Karpas-422 (cell line): ENCODE measurements at regions not wholly inside any gene's neighbourhood (a gene's known extent, or its start where the extent isn't known, plus 50 kb on each side); places are given as distances from the start of the nearest gene placed in this dataset.
"Not testable (repeated sequence)": the region's sequence is repeated elsewhere in the genome, so short reads cannot be mapped to it uniquely, and the experiment has no call there.

ENCODE experiments used
- DNase-seq: peaks from one replicate; pipeline ENCODE4 v3.0.0-alpha.2; 2015
- H2AFZ ChIP-seq: fragments of 200-600 bp; sonication (generic); 2 replicates; pipeline ENCODE4 v1.6.1; 2014; ENCODE audit warnings: antibody characterized with exemption, low read length, mixed read lengths
- H3K27ac ChIP-seq: fragments of 200-600 bp; sonication (generic); 2 replicates; pipeline ENCODE4 v1.5.1; 2014; ENCODE audit warnings: mild to moderate bottlenecking, low read length, moderate library complexity
- H3K27me3 ChIP-seq: fragments of 200-600 bp; sonication (generic); 2 replicates; pipeline ENCODE4 v1.6.1; 2014; ENCODE audit warnings: low read length, mixed read lengths
- H3K36me3 ChIP-seq: fragments of 200-600 bp; sonication (generic); 2 replicates; pipeline ENCODE4 v1.6.1; 2014; ENCODE audit warnings: low read length, mixed read lengths; ENCODE audit not compliant: insufficient read depth
- H3K4me1 ChIP-seq: fragments of 200-600 bp; sonication (generic); 2 replicates; pipeline ENCODE4 v1.6.1; 2014; ENCODE audit warnings: mild to moderate bottlenecking, low read length, mixed read lengths
- H3K4me2 ChIP-seq: fragments of 200-600 bp; sonication (generic); 2 replicates; pipeline ENCODE4 v1.6.1; 2014; ENCODE audit warnings: low read length, low read depth, mild to moderate bottlenecking; ENCODE audit not compliant: poor library complexity, severe bottlenecking
- H3K4me3 ChIP-seq: fragments of 200-600 bp; sonication (generic); 2 replicates; pipeline ENCODE4 v1.5.1; 2014; ENCODE audit warnings: mild to moderate bottlenecking, antibody characterized with exemption, low read length, mixed read lengths
- H3K79me2 ChIP-seq: fragments of 200-600 bp; sonication (generic); 2 replicates; pipeline ENCODE4 v1.6.1; 2014; ENCODE audit warnings: mild to moderate bottlenecking, low read length, mixed read lengths
- H3K9ac ChIP-seq: fragments of 200-600 bp; sonication (generic); 2 replicates; pipeline ENCODE4 v1.6.0; 2014; ENCODE audit warnings: low read length
- H3K9me2 ChIP-seq: fragments of 200-600 bp; sonication (generic), shearing (Covaris generic); replicated peaks from 2 replicates; pipeline ENCODE4 v1.6.0; 2014; ENCODE audit warnings: mild to moderate bottlenecking, low read length, moderate library complexity; ENCODE audit not compliant: insufficient read depth
- H3K9me3 ChIP-seq: fragments of 300-700, 200-600 bp; sonication (generic); 2 replicates; pipeline ENCODE4 v1.6.1; 2014; ENCODE audit warnings: low read length, mixed read lengths
- H4K20me1 ChIP-seq: fragments of 200-600 bp; sonication (generic); 2 replicates; pipeline ENCODE4 v1.6.1; 2014; ENCODE audit warnings: mild to moderate bottlenecking, antibody characterized with exemption, low read length, low read depth; ENCODE audit not compliant: insufficient read depth

GRCh38 chr12:45517381-45517780, 212.1 kb upstream of the ARID2 start:
- Histone ChIP-seq H3K4me1 (peaks cover 3% of the 10 kb centered on the region; the same call in 1 of the 2 replicates), H2AFZ (no peak overlapping the region), H3K4me2 (no peak overlapping the region), H3K79me2 (no peaks in the 10 kb centered on the region), H3K4me3 (no peak overlapping the region), H3K9ac (no peak overlapping the region), H3K9me2 (no peaks in the 10 kb centered on the region), H4K20me1 (no peaks in the 10 kb centered on the region), H3K27me3 (no peaks in the 10 kb centered on the region), H3K36me3 (no peaks in the 10 kb centered on the region), H3K27ac (no peak overlapping the region), H3K9me3 (no peaks in the 10 kb centered on the region)
- DNase-seq = no peak

- H3K4me2 ChIP-seq = no peak overlapping the region
- no peak overlapping the region for H2AFZ ChIP-seq
- H3K9me2 ChIP-seq = no peaks in the 10 kb centered on the region
- H3K4me1 ChIP-seq = peaks cover 3% of the 10 kb centered on the region; the same call in 1 of the 2 replicates
- no peak for DNase-seq
- H4K20me1 ChIP-seq = no peaks in the 10 kb centered on the region
- no peaks in the 10 kb centered on the region for H3K36me3 ChIP-seq
- H3K27me3 ChIP-seq = no peaks in the 10 kb centered on the region
- no peak overlapping the region for H3K4me3 ChIP-seq
- H3K9me3 ChIP-seq = no peaks in the 10 kb centered on the region
- no peak overlapping the region for H3K9ac ChIP-seq
- no peak overlapping the region for H3K27ac ChIP-seq
- no peaks in the 10 kb centered on the region for H3K79me2 ChIP-seq
These were observed 210.9 kb upstream of the ARID2 start for GRCh38 chr12:45518291-45519235.

GRCh38 chr12:45522227-45522626, 207.3 kb upstream of the ARID2 start:
- peaks cover 3% of the 10 kb centered on the region; the same call in 1 of the 2 replicates for H3K4me1 ChIP-seq
- H3K4me2 ChIP-seq = no peak overlapping the region
- no peak overlapping the region for H3K9ac ChIP-seq
- H2AFZ ChIP-seq = no peak overlapping the region
- H3K4me3 ChIP-seq = no peak overlapping the region
- no peaks in the 10 kb centered on the region for H3K79me2 ChIP-seq
- H3K9me2 ChIP-seq = no peaks in the 10 kb centered on the region
- H3K36me3 ChIP-seq = no peaks in the 10 kb centered on the region
- no peak for DNase-seq
- no peaks in the 10 kb centered on the region for H3K9me3 ChIP-seq
- no peaks in the 10 kb centered on the region for H3K27me3 ChIP-seq
- no peaks in the 10 kb centered on the region for H4K20me1 ChIP-seq
- H3K27ac ChIP-seq = no peak overlapping the region

- H3K27me3 ChIP-seq, H2AFZ ChIP-seq, H3K9me3 ChIP-seq, H4K20me1 ChIP-seq, H3K9me2 ChIP-seq, H3K4me3 ChIP-seq, H3K79me2 ChIP-seq, H3K4me2 ChIP-seq, H3K4me1 ChIP-seq, H3K36me3 ChIP-seq, H3K27ac ChIP-seq, DNase-seq, H3K9ac ChIP-seq: not testable (repeated sequence)
These were observed 202.7 kb upstream of the ARID2 start for GRCh38 chr12:45526823-45527222.

DNA sequence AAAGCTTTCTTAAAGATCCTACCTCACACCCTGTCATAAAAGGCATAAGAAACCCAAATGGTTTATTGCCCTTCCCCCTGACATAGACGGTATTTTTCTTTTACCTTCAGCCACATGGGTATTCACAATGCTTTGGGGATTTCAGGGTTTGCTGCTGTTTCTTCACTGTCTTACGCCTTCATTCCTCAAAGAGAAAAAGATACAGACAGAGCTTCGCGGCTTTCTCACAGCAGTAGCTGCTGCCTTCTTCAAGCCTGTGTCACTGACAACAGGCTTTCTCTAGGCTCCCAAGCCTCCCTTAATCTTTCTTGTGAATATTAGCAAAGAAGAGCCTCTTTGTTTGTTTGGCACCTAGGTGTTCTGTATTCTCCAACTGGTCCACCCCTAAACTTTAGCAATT, 197.4 kb upstream of the ARID2 start:
- Histone ChIP-seq H3K4me1 (no peaks in the 10 kb centered on the region), H3K36me3 (no peaks in the 10 kb centered on the region), H3K27ac (no peak overlapping the region), H3K9ac (no peak overlapping the region), H3K9me3 (no peaks in the 10 kb centered on the region), H3K4me2 (no peak overlapping the region), H3K4me3 (no peak overlapping the region), H2AFZ (no peak overlapping the region), H3K79me2 (no peaks in the 10 kb centered on the region), H3K9me2 (0 out of 2 replicates have a peak, but pooled peaks cover 4% of the 10 kb centered on the region), H3K27me3 (no peaks in the 10 kb centered on the region), H4K20me1 (no peaks in the 10 kb centered on the region)
- no peak for DNase-seq

DNA sequence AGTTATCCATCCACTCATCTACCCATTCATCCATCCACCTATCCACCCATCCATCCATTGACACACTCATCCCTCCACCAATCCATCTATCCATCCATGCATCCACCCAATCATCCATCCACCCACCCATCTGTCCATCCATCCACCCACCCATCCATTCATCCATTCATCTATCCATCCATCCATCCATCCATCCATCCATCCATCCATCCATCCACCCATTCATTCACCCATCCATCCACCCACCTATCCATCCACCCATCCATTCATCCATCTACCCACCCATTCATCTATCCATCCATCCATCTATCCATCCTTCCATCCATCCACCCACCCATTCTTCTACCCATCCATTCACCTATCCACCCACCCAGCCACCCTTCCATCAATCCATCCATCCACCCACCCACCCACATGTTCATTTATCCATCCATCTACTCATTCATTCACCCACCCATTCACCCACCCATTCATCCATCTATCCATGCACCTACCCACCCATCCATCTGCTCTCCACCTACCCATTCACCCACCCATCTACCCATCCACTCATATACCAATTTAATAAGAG, 193.8 kb upstream of the ARID2 start:
- Histone ChIP-seq H4K20me1 (no peaks in the 10 kb centered on the region), H3K27ac (no peak overlapping the region), H3K4me2 (no peak overlapping the region), H3K27me3 (no peaks in the 10 kb centered on the region), H3K9me3 (no peaks in the 10 kb centered on the region), H3K36me3 (no peaks in the 10 kb centered on the region), H3K4me3 (no peak overlapping the region), H3K9ac (no peak overlapping the region), H3K4me1 (no peaks in the 10 kb centered on the region), H3K79me2 (no peaks in the 10 kb centered on the region), H3K9me2 (0 out of 2 replicates have a peak, but pooled peaks cover 4% of the 10 kb centered on the region), H2AFZ (no peak overlapping the region)
- no peak for DNase-seq

GRCh38 chr12:45536284-45536683, 193.2 kb upstream of the ARID2 start:
- Histone ChIP-seq H3K4me1 (no peaks in the 10 kb centered on the region), H3K4me3 (no peak overlapping the region), H3K36me3 (no peaks in the 10 kb centered on the region), H3K27me3 (no peaks in the 10 kb centered on the region), H3K27ac (no peak overlapping the region), H3K9ac (no peak overlapping the region), H3K79me2 (no peaks in the 10 kb centered on the region), H3K4me2 (no peak overlapping the region), H4K20me1 (no peaks in the 10 kb centered on the region), H2AFZ (no peak overlapping the region), H3K9me2 (0 out of 2 replicates have a peak, but pooled peaks cover 4% of the 10 kb centered on the region), H3K9me3 (no peaks in the 10 kb centered on the region)
- no peak for DNase-seq

- no peak overlapping the region for H3K4me2 ChIP-seq
- no peaks in the 10 kb centered on the region for H4K20me1 ChIP-seq
These were observed 188.7 kb upstream of the ARID2 start for GRCh38 chr12:45540661-45541341.

More at GRCh38 chr12:45540661-45541341, 188.7 kb upstream of the ARID2 start:
- Histone ChIP-seq H3K27me3 (no peaks in the 10 kb centered on the region), H2AFZ (no peak overlapping the region), H3K9me2 (0 out of 2 replicates have a peak, but pooled peaks cover 4% of the 10 kb centered on the region), H3K27ac (no peak overlapping the region), H3K36me3 (no peaks in the 10 kb centered on the region), H3K79me2 (no peaks in the 10 kb centered on the region), H3K4me3 (no peak overlapping the region), H3K9ac (no peak overlapping the region), H3K4me1 (no peaks in the 10 kb centered on the region), H3K9me3 (no peaks in the 10 kb centered on the region)
- no peak for DNase-seq
